Stomach (tissue), 8 donors: ENCODE measurements at regions not wholly inside any gene's neighbourhood (a gene's known extent, or its start where the extent isn't known, plus 50 kb on each side); places are given as distances from the start of the nearest gene placed in this dataset.

Experiments
- DNase-seq, 2 donors: peaks; one replicate each; pipeline versions ENCODE4 v3.0.0 to v3.0.0-alpha.2; 2013 to 2019
- H3K27ac ChIP-seq, 5 donors: fragments of 200-600 bp in 4 of 5; sonication (generic) in 4 of 5; one replicate each; pipeline ENCODE4 v1.5.1; 2013 to 2019; ENCODE audit warnings: mild to moderate bottlenecking in 1 of 5, moderate library complexity in 1 of 5
- H3K27me3 ChIP-seq, 3 donors: fragments of 200-600 bp; sonication (generic); one replicate each; pipeline ENCODE4 v1.5.1; 2017 to 2019; ENCODE audit warnings: mixed run types in 1 of 3
- H3K36me3 ChIP-seq, 4 donors: fragments of 200-600 bp; sonication (generic); 1 replicate in 3 of 4; 2 replicates in 1 of 4; pipeline ENCODE4 v1.5.1; 2016 to 2019
- H3K4me1 ChIP-seq, 4 donors: fragments of 200-600 bp; sonication (generic); one replicate each; pipeline ENCODE4 v1.5.1; 2016 to 2019
- H3K4me3 ChIP-seq, 4 donors: fragments of 200-600 bp; sonication (generic) in 3 of 4; one replicate each; pipeline ENCODE4 v1.5.1; 2016 to 2019; ENCODE audit warnings: mild to moderate bottlenecking in 1 of 4
- H3K9me3 ChIP-seq, 4 donors: fragments of 200-600 bp; sonication (generic); one replicate each; pipeline ENCODE4 v1.5.1; 2016 to 2019
- CTCF ChIP-seq, 7 experiments: fragments of 450-650 bp in 4 of 7; fragments of 200-600 bp in 3 of 7; sonication (generic) in 3 of 7; IDR thresholded peaks; one replicate each; pipeline ENCODE4 v1.5.1; 2016 to 2019; ENCODE audit warnings: antibody characterized with exemption in 7 of 7, control low read depth in 2 of 7, mild to moderate bottlenecking in 1 of 7
- EP300 ChIP-seq: sonication (generic); formaldehyde crosslinking; IDR thresholded peaks from one replicate; pipeline ENCODE4 v1.6.1; 2017; ENCODE audit warnings: antibody characterized with exemption
- POLR2A ChIP-seq, 4 donors: fragments of 450-650 bp; IDR thresholded peaks; one replicate each; pipeline ENCODE4 v1.6.1; 2016; ENCODE audit warnings: antibody characterized with exemption in 4 of 4, control low read depth in 2 of 4, mild to moderate bottlenecking in 1 of 4, moderate library complexity in 1 of 4
- POLR2AphosphoS5 ChIP-seq, 3 donors: sonication (generic); formaldehyde crosslinking; IDR thresholded peaks; one replicate each; pipeline ENCODE4 v1.6.1; 2016; ENCODE audit warnings: antibody characterized with exemption in 3 of 3
- WGBS, 5 donors: extraction: QIAGEN DNeasy Blood & Tissue Kit in 3 of 5; methylation state at CpG; one replicate each; pipeline versions ENCODE4 v1.1.5 to v1.1.7; 2013 to 2018; 5-methylcytosine and 5-hydroxymethylcytosine counted together
- intact Hi-C: fragments of 100-400 bp; cut with DNase I; formaldehyde crosslinking; loops from one replicate; pipeline ENCODE4 v1.15.1; 2023; ENCODE audit warnings: low total_unique reads
- donor health status: healthy with polysubstance abuse.
- donor health status: Bipolar disorder and iron deficiency.
- donor health status: healthy.

DNA sequence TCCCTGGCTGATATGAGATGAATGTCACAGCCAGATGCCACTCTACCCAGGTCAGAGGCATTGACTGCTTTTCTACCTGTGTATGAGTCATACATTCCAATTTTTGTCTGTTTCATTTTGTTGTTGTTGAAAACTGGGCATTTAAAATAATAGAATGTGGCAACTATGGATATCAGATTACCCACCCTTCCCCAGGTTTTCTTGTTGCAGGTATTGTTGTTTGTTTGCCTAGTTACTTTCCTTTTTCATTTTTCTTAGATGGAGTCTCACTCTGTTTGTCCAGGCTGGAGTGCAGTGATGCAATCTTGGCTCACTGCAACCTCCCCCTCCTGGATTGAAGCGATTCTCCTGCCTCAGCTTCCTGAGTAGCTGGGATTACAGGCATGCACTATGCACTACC lies 70.2 kb downstream of the LRRC30 start:
- intact Hi-C loops, result no loop called here
- Histone ChIP-seq H3K4me3 (no peak overlapping the region), H3K4me1 (no peaks in the 10 kb centered on the region), H3K27me3 (no peaks in the 10 kb centered on the region), H3K9me3 (peaks cover 0 to 30% (median 9%) of the 10 kb centered on the region in 4 donors), H3K36me3 (no peaks in the 10 kb centered on the region), H3K27ac (no peak overlapping the region)
- 73 to 85% (median 79%) methylated on average over 1 of the region's 1 CpG for WGBS, 5 donors
- no peak for TF ChIP-seq CTCF (IDR thresholded peaks at IDR 0.05)
- no peak for TF ChIP-seq EP300
- no peak for TF ChIP-seq POLR2AphosphoS5 (IDR thresholded peaks at IDR 0.05)
- no peak for TF ChIP-seq POLR2A (IDR thresholded peaks at IDR 0.05)
- no peak for DNase-seq

DNA sequence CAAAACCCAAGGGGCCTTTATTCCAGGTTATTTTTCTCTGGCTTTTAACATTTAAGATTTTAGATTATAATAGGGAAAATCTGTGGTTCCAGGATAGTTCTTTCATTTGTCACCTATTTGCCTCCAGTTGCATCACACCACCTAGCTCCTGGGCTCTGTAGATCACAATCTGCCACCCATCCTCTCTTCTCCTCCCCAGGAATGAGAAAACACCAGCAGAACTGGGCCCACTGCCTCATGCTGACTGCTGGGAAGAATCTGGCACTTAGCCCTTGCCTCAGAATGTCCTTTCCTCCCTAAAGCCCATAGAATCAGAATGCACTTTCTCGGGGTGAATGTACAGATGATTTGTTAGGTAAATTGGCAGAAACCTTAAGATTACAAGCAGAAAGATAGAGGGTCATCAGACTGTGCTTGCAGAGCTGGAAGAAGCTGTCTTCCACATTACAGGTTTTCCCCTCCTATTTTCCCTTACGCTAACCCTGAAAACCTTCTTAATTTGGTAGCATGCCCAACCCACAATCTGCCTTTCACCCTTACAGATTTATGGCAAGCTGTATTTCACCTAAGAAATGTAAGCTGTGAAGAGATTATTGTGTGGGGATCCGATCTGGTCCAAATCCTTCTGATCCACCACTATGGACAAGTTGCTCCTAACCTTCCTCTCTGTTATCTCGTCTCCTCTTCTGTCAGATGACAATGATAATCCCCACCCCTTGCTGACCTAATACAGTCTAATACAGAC lies 72.6 kb downstream of the LRRC30 start:
- no peaks in the 10 kb centered on the region for H3K27me3 ChIP-seq
- TF ChIP-seq POLR2AphosphoS5 (IDR thresholded peaks at IDR 0.05) (no peak), CTCF (IDR thresholded peaks at IDR 0.05) (no peak)
- no peak overlapping the region for H3K27ac ChIP-seq
- WGBS, 5 donors, result 63 to 73% (median 70%) methylated on average over 4 of the region's 4 CpGs
- peaks cover 0 to 15% (median 6%) of the 10 kb centered on the region in 4 donors for H3K9me3 ChIP-seq
- intact Hi-C loops, result no loop called here
- H3K4me3 ChIP-seq, result no peak overlapping the region
- no peaks in the 10 kb centered on the region for H3K4me1 ChIP-seq
- DNase-seq, result no peak
- H3K36me3 ChIP-seq, result no peaks in the 10 kb centered on the region

- Histone ChIP-seq H3K9me3 (peaks cover 0 to 13% (median 4%) of the 10 kb centered on the region in 4 donors), H3K36me3 (no peaks in the 10 kb centered on the region), H3K4me3 (no peak overlapping the region), H3K4me1 (no peaks in the 10 kb centered on the region), H3K27ac (no peak overlapping the region), H3K27me3 (no peaks in the 10 kb centered on the region)
- TF ChIP-seq EP300 (no peak), CTCF (IDR thresholded peaks at IDR 0.05) (no peak), POLR2AphosphoS5 (IDR thresholded peaks at IDR 0.05) (no peak), POLR2A (IDR thresholded peaks at IDR 0.05) (no peak)
- no peak for DNase-seq
- 75 to 90% (median 78%) methylated on average over 6 of the region's 6 CpGs for WGBS, 5 donors
- intact Hi-C loops, result no loop called here
These were observed 73.1 kb downstream of the LRRC30 start for GRCh38 chr18:7304061-7304370.

GRCh38 chr18:7305416-7305815 lies 74.5 kb downstream of the LRRC30 start:
- intact Hi-C loops, result no loop called here
- no peak overlapping the region for H3K27ac ChIP-seq
- WGBS, 5 donors, result 71 to 78% (median 76%) methylated on average over 9 of the region's 9 CpGs
- TF ChIP-seq EP300 (no peak), POLR2AphosphoS5 (IDR thresholded peaks at IDR 0.05) (no peak), POLR2A (IDR thresholded peaks at IDR 0.05) (no peak), CTCF (IDR thresholded peaks at IDR 0.05) (no peak)
- H3K4me3 ChIP-seq, result no peak overlapping the region
- H3K4me1 ChIP-seq, result no peaks in the 10 kb centered on the region
- no peaks in the 10 kb centered on the region for H3K9me3 ChIP-seq
- H3K36me3 ChIP-seq, result no peaks in the 10 kb centered on the region
- DNase-seq, result no peak
- no peaks in the 10 kb centered on the region for H3K27me3 ChIP-seq
